ENCODE measurements at regions not wholly inside any gene's neighbourhood (a gene's known extent, or its start where the extent isn't known, plus 50 kb on each side); places are given as distances from the start of the nearest gene placed in this dataset.
A peak's percentile ranks its signal among the peaks of the same experiment; 100 is the strongest.

GRCh38 chr12:88310666-88311065 is 168.6 kb downstream of the TMTC3 start:
- DNase-seq (ENCODE audit: low spot score), result no peak

GRCh38 chr12:88313554-88313953 is 171.4 kb downstream of the TMTC3 start:
- DNase-seq (ENCODE audit: low spot score), result no peak

- no peak for DNase-seq (ENCODE audit: low spot score)
These were observed 172.6 kb downstream of the TMTC3 start for GRCh38 chr12:88314706-88315105.

GRCh38 chr12:88318726-88319125 is 176.6 kb downstream of the TMTC3 start:
- no peak for DNase-seq (ENCODE audit: low spot score)

GRCh38 chr12:88325076-88325815 is 183.1 kb downstream of the TMTC3 start:
- DNase-seq (ENCODE audit: low spot score), result peak; percentile 68

GRCh38 chr12:88325816-88326189 is 183.7 kb downstream of the TMTC3 start:
- peak; percentile 20 for DNase-seq (ENCODE audit: low spot score)

GRCh38 chr12:88327276-88327675 is 185.2 kb downstream of the TMTC3 start:
- DNase-seq (ENCODE audit: low spot score), result no peak

- no peak for DNase-seq (ENCODE audit: low spot score)
These were observed 186.0 kb downstream of the TMTC3 start for GRCh38 chr12:88328090-88328489.

- no peak for DNase-seq (ENCODE audit: low spot score)
These were observed 187.7 kb downstream of the TMTC3 start for GRCh38 chr12:88329833-88330232.

GRCh38 chr12:88334271-88334670 is 192.2 kb downstream of the TMTC3 start:
- no peak for DNase-seq (ENCODE audit: low spot score)

GRCh38 chr12:88336076-88336739 is 194.1 kb downstream of the TMTC3 start:
- no peak for DNase-seq (ENCODE audit: low spot score)

- no peak for DNase-seq (ENCODE audit: low spot score)
These were observed 196.4 kb downstream of the TMTC3 start for GRCh38 chr12:88338486-88338885.

GRCh38 chr12:88339254-88339949 is 197.3 kb downstream of the TMTC3 start:
- DNase-seq (ENCODE audit: low spot score), result peak; percentile 27

GRCh38 chr12:88339966-88340365 is 197.9 kb downstream of the TMTC3 start:
- DNase-seq (ENCODE audit: low spot score), result no peak

- no peak for DNase-seq (ENCODE audit: low spot score)
These were observed 200.2 kb downstream of the TMTC3 start for GRCh38 chr12:88342251-88342806.

GRCh38 chr12:88351146-88351545 is 209.0 kb downstream of the TMTC3 start:
- DNase-seq (ENCODE audit: low spot score), result no peak

- DNase-seq (ENCODE audit: low spot score), result no peak
These were observed 212.6 kb downstream of the TMTC3 start for GRCh38 chr12:88354691-88355090.

- no peak for DNase-seq (ENCODE audit: low spot score)
These were observed 218.2 kb downstream of the TMTC3 start for GRCh38 chr12:88360343-88360742.

- DNase-seq (ENCODE audit: low spot score), result peak; percentile 7
These were observed 218.8 kb downstream of the KITLG start for GRCh38 chr12:88361493-88361892.

- DNase-seq (ENCODE audit: low spot score), result peak; percentile 7
These were observed 217.8 kb downstream of the KITLG start for GRCh38 chr12:88362439-88362838.

GRCh38 chr12:88365403-88365802 is 214.9 kb downstream of the KITLG start:
- DNase-seq (ENCODE audit: low spot score), result no peak

- DNase-seq (ENCODE audit: low spot score), result no peak
These were observed 214.2 kb downstream of the KITLG start for GRCh38 chr12:88366101-88366500.

- DNase-seq (ENCODE audit: low spot score), result no peak
These were observed 213.0 kb downstream of the KITLG start for GRCh38 chr12:88367231-88367630.
